Retina (tissue), 1 donor: ENCODE measurements at regions not wholly inside any gene's neighbourhood (a gene's known extent, or its start where the extent isn't known, plus 50 kb on each side); places are given as distances from the start of the nearest gene placed in this dataset.

Source experiments
- DNase-seq: peaks from one replicate; pipeline ENCODE4 v3.0.0-alpha.2; 2016

- no peak for DNase-seq
These were observed 275.2 kb upstream of the SORL1-AS1 start for GRCh38 chr11:121727942-121728341.

GRCh38 chr11:121723246-121723741, 270.5 kb upstream of the SORL1-AS1 start:
- peak; percentile 63 for DNase-seq

GRCh38 chr11:121722431-121723245, 269.9 kb upstream of the SORL1-AS1 start:
- peak; percentile 92 for DNase-seq

GRCh38 chr11:121721961-121722360, 269.2 kb upstream of the SORL1-AS1 start:
- no peak for DNase-seq

- DNase-seq = no peak
These were observed 268.7 kb upstream of the SORL1-AS1 start for GRCh38 chr11:121721448-121721847.

- no peak for DNase-seq
These were observed 264.5 kb upstream of the SORL1-AS1 start for GRCh38 chr11:121717296-121717695.

GRCh38 chr11:121716060-121716459, 263.3 kb upstream of the SORL1-AS1 start:
- no peak for DNase-seq

- DNase-seq = no peak
These were observed 262.6 kb upstream of the SORL1-AS1 start for GRCh38 chr11:121715405-121715804.

GRCh38 chr11:121714351-121714750, 261.6 kb upstream of the SORL1-AS1 start:
- DNase-seq = no peak

GRCh38 chr11:121711939-121712338, 259.2 kb upstream of the SORL1-AS1 start:
- DNase-seq = no peak

GRCh38 chr11:121711236-121711635, 258.5 kb upstream of the SORL1-AS1 start:
- DNase-seq = no peak

GRCh38 chr11:121706884-121707420, 254.2 kb upstream of the SORL1-AS1 start:
- no peak for DNase-seq

GRCh38 chr11:121703201-121703600, 250.4 kb upstream of the SORL1-AS1 start:
- DNase-seq = no peak

GRCh38 chr11:121700968-121701367, 248.2 kb upstream of the SORL1-AS1 start:
- DNase-seq = no peak

GRCh38 chr11:121699801-121700200, 247.0 kb upstream of the SORL1-AS1 start:
- DNase-seq = no peak

GRCh38 chr11:121696931-121697670, 244.3 kb upstream of the SORL1-AS1 start:
- DNase-seq = no peak

GRCh38 chr11:121696177-121696871, 243.6 kb upstream of the SORL1-AS1 start:
- DNase-seq = peak; percentile 18

- DNase-seq = no peak
These were observed 239.5 kb upstream of the SORL1-AS1 start for GRCh38 chr11:121692236-121692635.

GRCh38 chr11:121688860-121689614, 236.3 kb upstream of the SORL1-AS1 start:
- peak; percentile 54 for DNase-seq

- peak; percentile 28 for DNase-seq
These were observed 235.3 kb upstream of the SORL1-AS1 start for GRCh38 chr11:121688055-121688491.

GRCh38 chr11:121683791-121684190, 231.0 kb upstream of the SORL1-AS1 start:
- DNase-seq = no peak
